ENCODE measurements at regions not wholly inside any gene's neighbourhood (a gene's known extent, or its start where the extent isn't known, plus 50 kb on each side); places are given as distances from the start of the nearest gene placed in this dataset.

GRCh38 chrX:85620466-85620865, 241.0 kb upstream of the POF1B start:
- H3K36me3 ChIP-seq (ENCODE audit: insufficient read depth, low read length), result no peaks in the 10 kb centered on the region
- TF ChIP-seq, protein P1, sequence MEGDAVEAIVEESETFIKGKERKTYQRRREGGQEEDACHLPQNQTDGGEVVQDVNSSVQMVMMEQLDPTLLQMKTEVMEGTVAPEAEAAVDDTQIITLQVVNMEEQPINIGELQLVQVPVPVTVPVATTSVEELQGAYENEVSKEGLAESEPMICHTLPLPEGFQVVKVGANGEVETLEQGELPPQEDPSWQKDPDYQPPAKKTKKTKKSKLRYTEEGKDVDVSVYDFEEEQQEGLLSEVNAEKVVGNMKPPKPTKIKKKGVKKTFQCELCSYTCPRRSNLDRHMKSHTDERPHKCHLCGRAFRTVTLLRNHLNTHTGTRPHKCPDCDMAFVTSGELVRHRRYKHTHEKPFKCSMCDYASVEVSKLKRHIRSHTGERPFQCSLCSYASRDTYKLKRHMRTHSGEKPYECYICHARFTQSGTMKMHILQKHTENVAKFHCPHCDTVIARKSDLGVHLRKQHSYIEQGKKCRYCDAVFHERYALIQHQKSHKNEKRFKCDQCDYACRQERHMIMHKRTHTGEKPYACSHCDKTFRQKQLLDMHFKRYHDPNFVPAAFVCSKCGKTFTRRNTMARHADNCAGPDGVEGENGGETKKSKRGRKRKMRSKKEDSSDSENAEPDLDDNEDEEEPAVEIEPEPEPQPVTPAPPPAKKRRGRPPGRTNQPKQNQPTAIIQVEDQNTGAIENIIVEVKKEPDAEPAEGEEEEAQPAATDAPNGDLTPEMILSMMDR (conservative IDR thresholded peaks at IDR 0.05; ENCODE audit: low read length), result no peak
- no peak for TF ChIP-seq EZH2phosphoT487 (IDR thresholded peaks at IDR 0.05; ENCODE audit: borderline replicate concordance)
- H3K4me1 ChIP-seq (ENCODE audit: insufficient read depth, low read length, poor library complexity, severe bottlenecking), result no peaks in the 10 kb centered on the region
- no peak overlapping the region for H3K9ac ChIP-seq (ENCODE audit: low read depth, low read length, poor library complexity, severe bottlenecking)
- H3K4me2 ChIP-seq (ENCODE audit: low read depth, low read length, poor library complexity, severe bottlenecking), result no peak overlapping the region
- H3F3A ChIP-seq (ENCODE audit: low read depth), result no peaks in the 10 kb centered on the region
- no peak overlapping the region for H3K4me3 ChIP-seq (ENCODE audit: low read length, poor library complexity, severe bottlenecking)
- no peak overlapping the region for H2AFZ ChIP-seq (ENCODE audit: low read length)
- no peaks in the 10 kb centered on the region for H3K79me2 ChIP-seq (ENCODE audit: insufficient read depth, low read length)
- no peaks in the 10 kb centered on the region for H3K9me3 ChIP-seq (ENCODE audit: insufficient read depth, low read depth, low read length)
- H4K20me1 ChIP-seq (ENCODE audit: insufficient read depth, low read length, poor library complexity, severe bottlenecking), result no peaks in the 10 kb centered on the region
- no peaks in the 10 kb centered on the region for H3K9me2 ChIP-seq (replicated peaks; ENCODE audit: low read depth, low read length)
- no peaks in the 10 kb centered on the region for H3K27me3 ChIP-seq (ENCODE audit: insufficient read depth, low read length, poor library complexity, severe bottlenecking)

DNA sequence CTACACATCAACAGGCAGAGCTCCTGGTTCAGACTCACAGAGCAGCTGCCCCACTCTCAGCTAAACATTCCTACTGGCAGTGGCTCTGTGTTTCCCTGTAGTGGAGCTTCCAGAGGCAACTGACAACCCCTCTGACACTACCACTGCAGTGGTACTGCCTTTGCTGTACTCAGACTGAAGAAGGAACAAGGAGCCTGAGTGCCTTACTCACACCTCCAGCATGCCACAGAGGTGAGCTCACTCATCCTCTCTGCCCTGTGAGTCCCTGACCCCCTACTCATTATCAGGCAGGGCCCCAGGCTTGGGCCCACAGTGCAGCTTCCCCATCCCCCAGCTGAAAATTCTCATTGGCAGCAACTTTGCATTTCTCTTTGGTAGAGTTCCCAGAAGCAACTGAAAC, 240.5 kb upstream of the POF1B start:
- Histone ChIP-seq H4K20me1 (ENCODE audit: insufficient read depth, low read length, poor library complexity, severe bottlenecking) (no peaks in the 10 kb centered on the region), H3F3A (ENCODE audit: low read depth) (no peaks in the 10 kb centered on the region), H3K36me3 (ENCODE audit: insufficient read depth, low read length) (no peaks in the 10 kb centered on the region), H3K27me3 (ENCODE audit: insufficient read depth, low read length, poor library complexity, severe bottlenecking) (no peaks in the 10 kb centered on the region), H2AFZ (ENCODE audit: low read length) (no peak overlapping the region), H3K9me2 (replicated peaks; ENCODE audit: low read depth, low read length) (no peaks in the 10 kb centered on the region), H3K4me2 (ENCODE audit: low read depth, low read length, poor library complexity, severe bottlenecking) (no peak overlapping the region), H3K79me2 (ENCODE audit: insufficient read depth, low read length) (no peaks in the 10 kb centered on the region), H3K9ac (ENCODE audit: low read depth, low read length, poor library complexity, severe bottlenecking) (no peak overlapping the region), H3K4me1 (ENCODE audit: insufficient read depth, low read length, poor library complexity, severe bottlenecking) (no peaks in the 10 kb centered on the region), H3K4me3 (ENCODE audit: low read length, poor library complexity, severe bottlenecking) (no peak overlapping the region), H3K9me3 (ENCODE audit: insufficient read depth, low read depth, low read length) (no peaks in the 10 kb centered on the region)
- TF ChIP-seq, protein P1 (conservative IDR thresholded peaks at IDR 0.05; ENCODE audit: low read length), result no peak
- no peak for TF ChIP-seq EZH2phosphoT487 (IDR thresholded peaks at IDR 0.05; ENCODE audit: borderline replicate concordance)

DNA sequence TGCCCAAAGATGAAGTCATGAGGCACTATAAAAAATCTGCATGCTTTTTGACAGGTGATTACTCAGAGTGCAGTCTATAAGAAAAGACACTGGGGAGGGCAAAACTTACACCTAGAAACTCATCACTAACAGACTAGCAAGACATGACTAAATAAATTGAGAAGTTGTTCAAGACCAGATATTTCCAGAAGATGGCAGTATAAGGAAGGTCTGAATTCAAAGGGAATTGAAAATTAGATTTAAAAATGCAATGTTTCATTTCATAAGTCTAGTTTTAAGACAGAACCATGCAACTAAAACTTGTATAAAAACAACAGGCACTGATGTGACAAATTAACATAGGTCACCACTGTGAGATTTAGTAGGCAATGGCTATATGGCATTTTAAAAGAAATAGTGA, 232.5 kb upstream of the POF1B start:
- H3K9me3 ChIP-seq (ENCODE audit: insufficient read depth, low read depth, low read length), result no peaks in the 10 kb centered on the region

More for the DNA sequence above, 232.5 kb upstream of the POF1B start:
- Histone ChIP-seq H3K4me1 (ENCODE audit: insufficient read depth, low read length, poor library complexity, severe bottlenecking) (no peaks in the 10 kb centered on the region), H3F3A (ENCODE audit: low read depth) (no peaks in the 10 kb centered on the region), H4K20me1 (ENCODE audit: insufficient read depth, low read length, poor library complexity, severe bottlenecking) (no peaks in the 10 kb centered on the region), H3K4me2 (ENCODE audit: low read depth, low read length, poor library complexity, severe bottlenecking) (no peak overlapping the region), H2AFZ (ENCODE audit: low read length) (no peak overlapping the region), H3K9ac (ENCODE audit: low read depth, low read length, poor library complexity, severe bottlenecking) (no peak overlapping the region), H3K79me2 (ENCODE audit: insufficient read depth, low read length) (no peaks in the 10 kb centered on the region), H3K9me2 (replicated peaks; ENCODE audit: low read depth, low read length) (no peaks in the 10 kb centered on the region), H3K36me3 (ENCODE audit: insufficient read depth, low read length) (no peaks in the 10 kb centered on the region), H3K27me3 (ENCODE audit: insufficient read depth, low read length, poor library complexity, severe bottlenecking) (no peaks in the 10 kb centered on the region), H3K4me3 (ENCODE audit: low read length, poor library complexity, severe bottlenecking) (no peak overlapping the region)
- no peak for TF ChIP-seq EZH2phosphoT487 (IDR thresholded peaks at IDR 0.05; ENCODE audit: borderline replicate concordance)
- TF ChIP-seq, protein P1 (conservative IDR thresholded peaks at IDR 0.05; ENCODE audit: low read length), result peak; percentile 53
